Right cardiac atrium (tissue), 5 donors: ENCODE measurements at regions not wholly inside any gene's neighbourhood (a gene's known extent, or its start where the extent isn't known, plus 50 kb on each side); places are given as distances from the start of the nearest gene placed in this dataset.

Source experiments
- ATAC-seq, 2 donors: fragments of 200-7000 bp; cut with Tn5 transposase; one replicate each; pipeline versions ENCODE4 v1.8.0 to v1.9.1; 2020; ENCODE audit warnings: moderate library complexity in 2 of 2, mild to moderate bottlenecking in 1 of 2
- DNase-seq, 3 donors: peaks; one replicate each; pipeline ENCODE4 v3.0.0-alpha.2; 2020
- H3K27ac ChIP-seq: one replicate; pipeline ENCODE4 v1.5.1; 2013; ENCODE audit warnings: mild to moderate bottlenecking, low read length, control low read depth, moderate library complexity
- H3K27me3 ChIP-seq: one replicate; pipeline ENCODE4 v1.6.1; 2013; ENCODE audit not compliant: control insufficient read depth, insufficient read depth
- H3K4me1 ChIP-seq: one replicate; pipeline ENCODE4 v1.6.1; 2013; ENCODE audit warnings: low read length; ENCODE audit not compliant: control insufficient read depth, insufficient read depth
- H3K4me3 ChIP-seq: one replicate; pipeline ENCODE4 v1.5.1; 2013; ENCODE audit warnings: low read length, control low read depth
- H3K9me3 ChIP-seq: one replicate; pipeline ENCODE4 v1.6.1; 2013; ENCODE audit warnings: low read length; ENCODE audit not compliant: control insufficient read depth
- WGBS: extraction: QIAGEN DNeasy Blood & Tissue Kit; methylation state at CpG from one replicate; pipeline ENCODE4 v1.1.7; 2013; 5-methylcytosine and 5-hydroxymethylcytosine counted together
- intact Hi-C, 4 donors: fragments of 100-400 bp; cut with DNase I; formaldehyde crosslinking; loops; one replicate each; pipeline versions ENCODE4 v1.11.0 to v1.14.0; 2022 to 2023
- donor health status: healthy with polysubstance abuse.
- donor health status: DM: no; HTN: yes; CAD: no.
- donor health status: DM: no; HTN: no; CAD: no.
- donor health status: DM: no; HTN: yes; CAD: no; lungs with severe emphysema.
- donor health status: DM: yes; HTN: yes; CAD: no.

DNA sequence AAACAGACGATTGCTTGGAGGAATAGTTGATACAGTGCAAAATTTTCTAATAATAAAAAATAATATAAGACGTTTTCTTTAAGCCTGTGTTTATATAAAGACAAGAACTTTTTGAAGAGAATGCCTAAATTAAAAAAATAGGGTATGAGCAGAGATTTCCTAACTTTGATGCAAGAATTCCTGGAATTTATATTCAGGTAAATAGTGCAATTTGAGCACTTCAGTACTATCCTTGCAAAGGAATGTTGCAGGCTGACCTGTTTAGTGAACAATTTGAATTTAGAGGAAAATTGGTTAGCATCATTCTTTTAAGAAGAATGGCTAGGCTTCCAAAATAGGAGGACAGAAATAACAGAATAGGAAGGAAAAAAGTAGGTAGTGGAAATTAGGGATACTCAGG, 1172.3 kb downstream of the HACE1 start:
- WGBS, result 54% methylated on average over 2 of the region's 2 CpGs
- H3K9me3 ChIP-seq, result no peaks in the 10 kb centered on the region
- no peaks in the 10 kb centered on the region for H3K4me1 ChIP-seq
- H3K27me3 ChIP-seq, result no peaks in the 10 kb centered on the region
- DNase-seq (no peak), ATAC-seq (no peak)
- no peak overlapping the region for H3K27ac ChIP-seq
- intact Hi-C loops, result no loop called here
- no peak overlapping the region for H3K4me3 ChIP-seq

DNA sequence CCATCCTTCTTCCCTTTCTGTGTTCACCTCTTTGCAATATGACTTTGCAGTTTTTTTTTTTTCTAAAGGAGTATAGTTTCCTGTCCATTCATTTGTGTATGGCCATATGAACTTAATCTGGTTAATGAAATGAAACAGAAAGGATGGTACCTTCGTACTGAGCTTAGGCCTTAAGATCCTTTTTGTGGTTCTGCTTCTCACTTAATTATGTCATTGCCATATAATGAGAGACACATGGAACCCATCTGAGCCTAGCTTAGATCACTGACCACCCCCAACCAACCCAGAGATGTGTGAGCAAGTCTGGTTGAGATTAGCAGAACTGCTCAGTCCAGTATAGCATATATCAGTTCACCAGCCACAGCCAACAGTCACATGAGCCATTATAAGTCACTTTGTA, 1179.6 kb downstream of the HACE1 start:
- intact Hi-C loops, result no loop called here
- H3K4me1 ChIP-seq, result no peaks in the 10 kb centered on the region
- H3K27me3 ChIP-seq, result no peaks in the 10 kb centered on the region
- no peak for DNase-seq
- 81% methylated on average over 1 of the region's 1 CpG for WGBS
- no peak overlapping the region for H3K4me3 ChIP-seq
- ATAC-seq, result no peak
- no peaks in the 10 kb centered on the region for H3K9me3 ChIP-seq
- no peak overlapping the region for H3K27ac ChIP-seq

DNA sequence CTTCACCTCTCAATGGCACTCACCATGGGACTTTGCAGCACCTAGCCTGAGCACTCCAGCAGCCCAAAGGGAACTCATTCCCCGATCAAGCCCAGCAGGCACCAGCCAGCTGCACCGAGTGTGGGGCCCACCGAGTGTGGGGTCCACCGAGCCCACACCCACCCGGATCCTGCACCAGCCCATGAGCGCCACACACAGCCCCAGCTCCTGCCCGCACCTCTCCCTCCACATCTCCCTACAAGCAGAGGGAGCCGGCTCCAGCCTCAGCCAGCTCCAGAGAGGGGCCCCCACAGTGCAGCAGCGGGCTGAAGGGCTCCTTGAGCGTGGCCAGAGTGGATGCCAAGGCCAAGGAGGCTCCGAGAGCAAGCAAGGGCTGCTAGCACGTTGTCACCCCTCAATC, 1182.4 kb downstream of the HACE1 start:
- ATAC-seq, result no peak
- no peaks in the 10 kb centered on the region for H3K4me1 ChIP-seq
- H3K27me3 ChIP-seq, result no peaks in the 10 kb centered on the region
- H3K27ac ChIP-seq, result no peak overlapping the region
- DNase-seq, result peak in 1 of 3 donors; percentile 30
- H3K9me3 ChIP-seq, result no peaks in the 10 kb centered on the region
- intact Hi-C loops, result no loop called here
- no peak overlapping the region for H3K4me3 ChIP-seq
- WGBS, result 83% methylated on average over 12 of the region's 12 CpGs

DNA sequence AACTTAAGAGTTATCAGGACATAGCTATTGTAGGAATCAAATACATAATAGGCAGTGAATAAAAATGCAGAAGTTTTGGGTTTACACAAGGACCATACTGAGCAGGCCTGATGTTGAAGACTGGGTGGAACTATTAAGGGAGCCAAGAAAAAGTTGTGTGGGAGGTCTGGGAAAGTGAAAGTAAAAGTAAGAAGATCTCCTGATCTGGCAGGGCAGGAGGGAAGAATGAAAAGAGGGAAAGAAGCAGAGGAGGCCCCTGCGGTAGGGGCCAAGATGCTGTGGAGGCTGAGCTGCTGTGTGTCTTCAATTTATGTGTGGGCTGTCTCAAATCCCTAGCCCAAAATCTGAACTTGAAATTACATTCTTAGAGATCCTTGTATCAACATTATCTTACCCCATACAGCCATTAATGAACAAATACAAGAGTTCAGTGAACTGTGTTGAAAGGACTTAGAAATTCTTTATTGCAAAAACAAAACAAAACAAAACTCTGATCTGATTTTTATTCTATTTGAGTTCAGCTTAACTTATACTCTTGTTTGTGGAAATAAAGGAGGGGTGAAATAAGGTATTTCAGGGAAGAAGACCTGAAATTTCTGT, 1183.8 kb downstream of the HACE1 start:
- intact Hi-C loops, result no loop called here
- 58% methylated on average over 1 of the region's 1 CpG for WGBS
- Histone ChIP-seq H3K9me3 (no peaks in the 10 kb centered on the region), H3K27ac (no peak overlapping the region), H3K4me1 (no peaks in the 10 kb centered on the region), H3K4me3 (no peak overlapping the region), H3K27me3 (no peaks in the 10 kb centered on the region)
- ATAC-seq, result peak in 1 of 2 donors; percentile 41
- no peak for DNase-seq

DNA sequence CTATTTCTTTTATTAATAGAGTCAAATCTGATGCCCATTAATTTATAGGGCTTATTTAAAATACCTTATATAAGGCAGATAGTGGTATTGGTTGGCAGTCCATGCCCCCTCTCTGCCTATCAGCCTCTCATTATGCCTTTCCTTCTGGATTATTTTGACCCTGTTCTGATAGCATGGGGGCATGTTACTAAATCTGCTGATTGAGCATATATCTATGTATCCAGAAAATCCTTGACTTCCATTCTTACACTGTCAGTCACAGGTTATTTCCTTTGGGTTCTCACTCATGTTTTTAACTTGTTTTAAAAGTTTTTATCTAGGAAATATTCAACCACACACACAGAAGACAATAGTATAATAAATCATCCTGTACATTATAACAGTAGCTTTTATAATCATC, 1184.9 kb downstream of the HACE1 start:
- no peak for ATAC-seq
- no peak for DNase-seq
- H3K27ac ChIP-seq, result no peak overlapping the region
- H3K27me3 ChIP-seq, result no peaks in the 10 kb centered on the region
- no peaks in the 10 kb centered on the region for H3K9me3 ChIP-seq
- intact Hi-C loops, result no loop called here
- H3K4me1 ChIP-seq, result no peaks in the 10 kb centered on the region
- no peak overlapping the region for H3K4me3 ChIP-seq

DNA sequence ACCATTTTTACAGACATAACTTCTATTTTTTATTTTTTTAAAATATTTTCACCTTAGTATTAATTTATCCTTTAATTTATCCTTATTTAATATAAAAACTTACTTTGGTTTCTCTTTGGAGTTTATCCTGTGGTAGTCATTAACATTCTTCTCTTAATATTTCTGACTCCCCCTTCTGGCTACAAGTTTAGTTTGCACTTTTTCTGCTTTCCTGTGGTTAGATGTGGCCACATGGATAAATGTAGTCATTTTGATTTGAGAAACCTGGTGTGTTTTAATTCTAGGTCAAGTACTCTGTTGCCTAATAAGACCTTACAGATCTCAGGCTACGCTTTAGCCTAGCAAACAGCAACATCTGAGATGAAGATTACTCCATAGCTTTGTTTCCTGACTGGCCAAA, 1187.5 kb downstream of the HACE1 start:
- no peak overlapping the region for H3K4me3 ChIP-seq
- H3K27ac ChIP-seq, result no peak overlapping the region
- DNase-seq (no peak), ATAC-seq (no peak)
- no peaks in the 10 kb centered on the region for H3K4me1 ChIP-seq
- no peaks in the 10 kb centered on the region for H3K9me3 ChIP-seq
- intact Hi-C loops, result no loop called here
- WGBS, result 82% methylated on average over 1 of the region's 1 CpG
- no peaks in the 10 kb centered on the region for H3K27me3 ChIP-seq

DNA sequence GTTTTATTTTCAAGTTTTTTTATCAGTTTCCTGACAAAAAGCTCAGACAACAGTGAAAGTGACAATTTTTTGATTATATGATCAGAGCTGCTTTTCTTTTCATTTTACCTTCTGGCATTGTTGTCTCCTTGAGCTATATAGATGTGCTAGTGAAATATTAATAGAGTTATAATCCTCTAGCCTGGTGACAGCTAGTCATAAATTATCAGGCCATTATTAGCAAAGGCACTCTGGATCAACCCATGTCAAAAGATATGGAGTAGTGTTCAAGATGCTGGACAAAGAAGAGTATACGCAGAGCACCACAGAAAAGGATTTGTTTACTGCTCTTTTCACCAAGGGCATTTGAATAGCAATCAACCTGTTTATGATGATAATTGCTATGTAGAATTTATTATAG, 1230.1 kb downstream of the HACE1 start:
- Histone ChIP-seq H3K4me1 (no peaks in the 10 kb centered on the region), H3K9me3 (no peaks in the 10 kb centered on the region), H3K4me3 (no peak overlapping the region), H3K27ac (no peak overlapping the region), H3K27me3 (no peaks in the 10 kb centered on the region)
- intact Hi-C loops, result no loop called here
- 63% methylated on average over 1 of the region's 1 CpG for WGBS
- ATAC-seq (no peak), DNase-seq (no peak)

DNA sequence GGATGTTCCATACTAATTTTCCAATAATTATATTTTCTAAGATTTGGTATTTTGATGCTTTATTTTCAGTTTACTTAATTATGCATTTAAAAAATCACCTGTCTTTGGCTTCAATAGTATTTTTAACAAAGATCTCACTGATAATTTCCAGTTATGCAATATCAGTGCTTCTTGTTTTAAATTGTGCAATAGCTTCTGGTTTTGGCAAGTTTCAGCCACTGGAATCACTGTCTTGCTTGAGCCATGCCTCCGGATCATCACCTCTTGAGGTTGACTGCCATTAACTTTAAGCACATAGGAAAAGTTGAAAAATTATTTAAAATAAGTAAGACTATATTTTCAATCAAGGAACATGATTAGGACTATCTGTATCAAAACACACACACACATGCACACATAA, 1242.1 kb downstream of the HACE1 start:
- DNase-seq (no peak), ATAC-seq (no peak)
- no peak overlapping the region for H3K4me3 ChIP-seq
- no peaks in the 10 kb centered on the region for H3K4me1 ChIP-seq
- H3K27me3 ChIP-seq, result no peaks in the 10 kb centered on the region
- intact Hi-C loops, result no loop called here
- H3K27ac ChIP-seq, result no peak overlapping the region
- 94% methylated on average over 1 of the region's 1 CpG for WGBS
- no peaks in the 10 kb centered on the region for H3K9me3 ChIP-seq

DNA sequence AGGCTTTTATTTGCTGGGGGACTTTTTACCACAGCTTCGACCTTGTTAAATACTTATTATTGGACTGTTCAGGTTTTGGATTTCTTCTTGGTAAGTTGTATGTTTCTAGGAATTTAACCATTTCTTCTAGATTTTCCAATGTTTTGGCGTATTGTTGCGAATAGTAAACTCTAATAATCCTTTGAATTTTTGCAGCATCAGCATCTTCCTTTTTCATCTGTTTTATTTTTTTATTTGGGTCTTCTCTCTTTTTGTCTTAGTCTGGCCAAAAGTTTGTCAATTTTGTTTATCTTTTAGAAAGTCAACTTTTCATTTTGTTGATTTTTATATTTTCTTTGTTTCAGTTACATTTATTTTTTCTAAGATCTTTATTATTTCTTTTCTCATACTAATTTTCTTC, 1272.0 kb downstream of the HACE1 start:
- 66% methylated on average over 3 of the region's 3 CpGs for WGBS
- no peak overlapping the region for H3K27ac ChIP-seq
- no peak for ATAC-seq
- DNase-seq, result no peak
- no peaks in the 10 kb centered on the region for H3K4me1 ChIP-seq
- intact Hi-C loops, result no loop called here
- H3K9me3 ChIP-seq, result no peaks in the 10 kb centered on the region
- H3K4me3 ChIP-seq, result no peak overlapping the region
- no peaks in the 10 kb centered on the region for H3K27me3 ChIP-seq

DNA sequence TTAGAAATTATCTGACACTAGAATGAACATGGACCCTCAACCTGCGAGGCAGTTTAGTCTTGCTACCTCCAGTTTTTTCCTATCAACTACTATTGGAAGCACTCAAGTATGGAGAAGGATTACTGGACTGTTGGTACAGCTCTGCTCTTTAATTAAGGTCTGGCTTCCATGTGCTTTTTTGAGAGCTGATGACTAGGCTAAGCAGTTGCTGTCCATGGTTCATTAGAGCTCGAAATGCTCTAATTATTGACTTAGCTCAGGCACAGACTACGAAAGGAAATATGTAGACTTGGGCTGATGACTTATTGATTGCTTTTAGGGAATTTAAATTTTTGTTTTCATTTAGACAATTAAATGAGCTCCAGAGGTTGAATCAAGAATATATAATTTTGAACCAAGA, 1281.6 kb downstream of the HACE1 start:
- 84% methylated on average over 3 of the region's 3 CpGs for WGBS
- Histone ChIP-seq H3K27me3 (no peaks in the 10 kb centered on the region), H3K4me1 (no peaks in the 10 kb centered on the region), H3K27ac (no peak overlapping the region), H3K9me3 (no peaks in the 10 kb centered on the region), H3K4me3 (no peak overlapping the region)
- DNase-seq (no peak), ATAC-seq (no peak)
- intact Hi-C loops, result no loop called here

DNA sequence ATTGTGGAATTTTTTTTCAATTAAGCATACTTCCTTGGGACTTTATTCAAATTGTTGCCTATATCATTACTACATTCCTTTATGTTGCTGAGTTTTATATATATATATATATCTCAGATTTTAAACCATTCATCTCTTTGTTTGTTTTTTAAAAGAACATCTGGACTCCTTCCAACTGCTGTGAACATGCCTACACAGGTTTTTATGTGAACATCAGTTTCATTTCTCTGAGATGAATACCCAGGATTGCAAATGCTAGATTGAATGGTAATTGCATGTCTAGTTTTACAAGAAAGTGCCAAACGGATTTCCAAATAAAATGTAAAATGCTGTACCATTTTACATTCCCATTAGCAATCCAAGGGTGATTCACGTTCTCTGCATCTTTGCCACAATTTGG, 1289.3 kb downstream of the HACE1 start:
- Histone ChIP-seq H3K27me3 (no peaks in the 10 kb centered on the region), H3K4me1 (no peaks in the 10 kb centered on the region), H3K27ac (no peak overlapping the region), H3K9me3 (no peaks in the 10 kb centered on the region), H3K4me3 (no peak overlapping the region)
- DNase-seq, result no peak
- WGBS, result 64% methylated on average over 2 of the region's 2 CpGs
- intact Hi-C loops, result no loop called here
- ATAC-seq, result no peak

DNA sequence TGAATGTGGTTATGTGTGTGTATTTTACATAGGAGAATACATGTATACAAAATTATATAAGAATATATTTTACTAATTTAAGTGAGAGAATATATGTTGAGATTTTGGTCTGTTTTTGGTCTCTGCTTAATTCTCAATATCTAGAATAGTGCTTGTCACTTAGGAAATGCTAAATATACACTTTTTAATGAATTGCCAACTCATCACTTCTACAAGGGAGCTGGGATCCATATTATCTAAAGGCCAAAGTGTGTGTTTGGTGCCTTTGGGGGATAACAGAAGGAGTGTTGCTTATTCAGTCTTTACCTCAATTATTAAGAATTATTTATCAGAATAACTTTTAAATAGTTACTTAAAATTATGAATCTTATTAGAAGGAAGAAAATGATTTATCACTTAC, 1304.8 kb downstream of the HACE1 start:
- Histone ChIP-seq H3K4me3 (no peak overlapping the region), H3K27ac (no peak overlapping the region)

More for the DNA sequence above, 1304.8 kb downstream of the HACE1 start:
- no peaks in the 10 kb centered on the region for H3K4me1 ChIP-seq
- H3K9me3 ChIP-seq, result no peaks in the 10 kb centered on the region
- H3K27me3 ChIP-seq, result no peaks in the 10 kb centered on the region
- DNase-seq (no peak), ATAC-seq (no peak)
- intact Hi-C loops, result no loop called here
